NOMO-1 treated with dmso at 0.1 percent for 144 hours (cell line): ENCODE measurements at regions not wholly inside any gene's neighbourhood (a gene's known extent, or its start where the extent isn't known, plus 50 kb on each side); places are given as distances from the start of the nearest gene placed in this dataset.

Experiments
- DNase-seq: peaks from one replicate; lab custom pipeline; 2025; ENCODE audit not compliant: unreplicated experiment; lab: John Stamatoyannopoulos, UW

DNA sequence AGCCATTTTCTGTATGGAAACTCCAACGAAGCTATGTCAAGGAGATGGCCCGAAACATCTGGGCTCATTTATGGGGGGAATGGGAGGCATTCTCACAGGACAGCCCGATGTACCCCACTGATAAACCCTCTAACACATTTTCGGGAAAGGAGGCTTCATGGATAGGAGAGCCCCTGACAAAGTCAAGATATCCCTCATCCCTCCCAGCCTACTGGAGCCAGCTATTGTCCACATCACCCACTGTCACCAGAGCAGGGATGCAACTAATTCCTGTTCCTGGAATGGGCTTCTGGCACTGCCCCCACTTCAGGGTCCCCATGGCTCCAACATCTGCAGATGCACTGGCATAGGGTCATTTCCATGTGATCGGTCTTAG, 98.2 kb upstream of the BMPER start:
- no peak for DNase-seq

- DNase-seq = no peak
Observed at GRCh38 chr7:33807779-33808482, 97.4 kb upstream of the BMPER start.

GRCh38 chr7:33809228-33809627, 96.1 kb upstream of the BMPER start:
- DNase-seq = no peak

GRCh38 chr7:33810356-33810755, 95.0 kb upstream of the BMPER start:
- no peak for DNase-seq

DNA sequence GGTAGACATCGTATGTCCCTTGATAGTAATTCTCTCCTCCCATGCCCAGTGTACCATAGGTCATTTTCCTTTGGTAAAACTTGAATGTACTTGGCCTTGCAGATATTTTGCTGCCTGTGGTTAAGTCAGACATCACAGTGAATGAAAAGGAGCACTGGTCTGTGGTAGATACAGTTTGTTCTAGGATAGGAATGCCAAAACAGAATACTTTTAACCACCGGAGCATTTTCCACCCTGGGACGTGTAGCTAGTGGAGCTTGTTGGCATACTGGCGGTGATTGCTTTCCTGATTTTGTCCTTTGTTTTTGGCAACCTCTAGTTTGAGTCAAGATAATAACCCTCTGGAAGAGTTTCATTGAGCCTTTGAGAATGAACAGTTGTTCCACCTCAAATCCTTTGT, 92.0 kb upstream of the BMPER start:
- DNase-seq = no peak

DNA sequence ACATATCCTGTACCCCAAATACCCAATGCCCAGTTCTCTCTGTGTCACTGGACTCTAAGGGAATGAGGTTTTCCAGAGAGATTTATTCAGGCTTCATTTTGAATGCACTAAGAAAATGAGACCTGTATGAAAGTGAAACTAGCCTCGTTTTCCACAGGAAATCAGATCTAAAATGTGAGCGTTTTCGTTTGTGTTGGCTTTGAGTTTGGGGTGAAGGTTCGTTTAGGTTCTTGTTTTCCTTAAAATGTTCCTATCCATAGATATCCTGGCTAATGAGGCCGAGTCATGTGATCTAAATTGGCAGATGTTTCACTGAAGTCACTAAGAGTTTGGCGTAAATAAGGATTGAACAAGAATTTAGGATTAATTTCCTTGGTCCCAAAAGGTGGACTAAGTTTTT, 90.9 kb upstream of the BMPER start:
- DNase-seq = no peak

DNA sequence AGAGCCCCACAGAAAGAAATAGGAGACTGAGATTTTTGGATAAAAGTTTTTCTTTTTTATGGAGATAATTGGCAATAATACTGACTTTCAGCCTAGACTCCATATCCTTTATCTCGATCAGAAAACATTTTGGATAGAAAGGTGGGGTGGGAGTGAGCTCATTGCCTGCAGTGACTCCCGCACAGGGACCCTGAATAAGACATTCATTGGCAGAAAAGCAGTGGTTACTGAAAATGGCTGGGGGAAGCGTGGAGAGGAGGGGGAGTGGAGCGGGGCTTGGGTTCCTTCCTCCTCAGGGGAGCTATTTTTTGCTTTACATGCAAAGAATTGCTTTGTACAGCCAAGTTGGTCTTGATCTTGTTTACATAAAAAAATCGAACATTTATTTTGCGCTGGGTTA, 90.4 kb upstream of the BMPER start:
- no peak for DNase-seq

- no peak for DNase-seq
Observed at GRCh38 chr7:33815336-33815735, 90.0 kb upstream of the BMPER start.

- no peak for DNase-seq
Observed at GRCh38 chr7:33816106-33816505, 89.2 kb upstream of the BMPER start.

- no peak for DNase-seq
Observed at GRCh38 chr7:33819658-33820057, 85.7 kb upstream of the BMPER start.

- DNase-seq = no peak
Observed at GRCh38 chr7:33820206-33820605, 85.1 kb upstream of the BMPER start.

DNA sequence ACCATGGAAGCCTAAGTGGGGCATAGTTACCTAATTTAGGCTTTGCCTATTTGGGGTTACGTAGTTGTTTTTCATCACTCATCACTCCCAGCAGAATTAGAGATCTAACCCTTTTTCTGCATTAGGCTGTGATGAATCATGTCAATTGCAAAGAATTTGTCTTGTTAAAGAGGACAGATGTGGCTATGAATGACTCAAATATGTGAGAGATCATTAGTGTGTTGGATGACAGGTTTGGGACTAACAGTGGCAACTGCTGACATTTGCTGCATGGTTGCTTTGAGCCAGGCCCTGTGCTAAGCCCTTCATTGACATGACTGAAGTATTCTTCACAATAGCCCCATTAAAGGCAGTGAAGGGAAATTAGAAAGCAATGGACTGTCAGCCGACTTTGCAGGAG, 83.4 kb upstream of the BMPER start:
- DNase-seq = no peak

DNA sequence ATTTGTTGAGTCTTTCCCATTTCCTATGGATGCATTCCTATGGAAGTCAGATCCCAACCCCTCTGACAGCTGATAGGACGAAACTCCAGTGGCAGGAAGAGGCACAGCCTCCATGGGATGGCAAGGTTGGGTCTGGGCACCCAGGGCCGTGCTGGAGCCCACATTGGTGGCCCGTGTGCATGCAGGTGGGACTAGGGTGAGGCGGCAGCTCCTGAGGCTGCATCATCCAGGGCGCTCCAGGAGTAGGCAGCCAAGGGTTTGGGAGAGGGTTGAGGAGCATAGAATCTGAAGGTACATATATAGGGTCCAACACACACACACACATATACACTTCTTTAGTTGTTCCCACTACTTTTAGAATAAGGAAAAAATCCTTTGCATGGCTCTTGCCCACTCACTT, 81.4 kb upstream of the BMPER start:
- DNase-seq = no peak

DNA sequence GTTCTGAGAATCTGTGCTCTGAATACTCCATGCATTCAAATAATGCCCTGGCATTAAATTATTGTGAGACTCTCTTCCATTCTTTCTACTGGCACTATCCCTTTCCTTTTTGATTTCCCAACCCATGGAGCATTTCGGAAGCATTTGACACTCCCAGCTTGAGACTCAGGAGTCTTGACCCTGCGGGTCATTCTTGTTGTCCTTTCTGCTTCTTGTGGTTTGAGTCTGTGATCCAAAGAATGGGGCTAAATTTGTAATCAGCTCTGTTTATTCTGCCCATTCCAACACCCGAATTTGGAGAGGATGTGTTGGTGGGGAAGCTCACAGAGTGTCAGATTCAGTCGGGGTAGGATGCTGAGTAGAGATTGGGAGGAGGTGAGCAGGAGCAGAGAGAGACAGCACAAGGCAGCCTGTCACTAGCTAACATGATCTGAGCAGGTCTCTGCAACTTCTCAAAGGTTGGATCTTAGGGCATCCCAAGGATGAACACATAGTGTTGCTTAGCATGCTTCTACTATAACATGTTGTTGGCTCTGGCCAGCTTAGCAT, 80.4 kb upstream of the BMPER start:
- DNase-seq = no peak

GRCh38 chr7:33825644-33826043, 79.7 kb upstream of the BMPER start:
- no peak for DNase-seq

- no peak for DNase-seq
Observed at GRCh38 chr7:33829536-33829935, 75.8 kb upstream of the BMPER start.

- peak; percentile 11 for DNase-seq
Observed at GRCh38 chr7:33831389-33832141, 73.8 kb upstream of the BMPER start.

DNA sequence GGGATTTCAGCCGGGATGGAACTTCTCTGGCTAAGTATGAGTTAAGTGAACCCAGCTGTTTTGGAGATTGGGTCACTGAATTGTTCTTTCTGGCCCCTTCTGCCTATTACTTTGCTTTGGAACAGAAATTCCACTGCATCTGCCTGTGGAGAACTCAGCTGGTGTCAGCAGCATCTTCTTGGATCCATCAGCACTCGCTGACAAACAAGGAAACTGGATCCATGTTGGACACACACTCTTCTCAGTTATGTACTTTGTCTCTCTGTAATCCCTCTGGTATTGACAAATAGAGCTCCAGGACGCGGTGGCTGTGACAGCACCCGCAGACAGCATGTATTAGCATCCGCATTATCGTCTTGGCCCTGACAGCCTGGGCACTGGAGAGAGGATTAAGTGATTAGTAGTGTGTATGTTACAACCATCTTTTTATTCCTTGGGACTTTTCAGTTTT, 73.0 kb upstream of the BMPER start:
- DNase-seq = no peak

DNA sequence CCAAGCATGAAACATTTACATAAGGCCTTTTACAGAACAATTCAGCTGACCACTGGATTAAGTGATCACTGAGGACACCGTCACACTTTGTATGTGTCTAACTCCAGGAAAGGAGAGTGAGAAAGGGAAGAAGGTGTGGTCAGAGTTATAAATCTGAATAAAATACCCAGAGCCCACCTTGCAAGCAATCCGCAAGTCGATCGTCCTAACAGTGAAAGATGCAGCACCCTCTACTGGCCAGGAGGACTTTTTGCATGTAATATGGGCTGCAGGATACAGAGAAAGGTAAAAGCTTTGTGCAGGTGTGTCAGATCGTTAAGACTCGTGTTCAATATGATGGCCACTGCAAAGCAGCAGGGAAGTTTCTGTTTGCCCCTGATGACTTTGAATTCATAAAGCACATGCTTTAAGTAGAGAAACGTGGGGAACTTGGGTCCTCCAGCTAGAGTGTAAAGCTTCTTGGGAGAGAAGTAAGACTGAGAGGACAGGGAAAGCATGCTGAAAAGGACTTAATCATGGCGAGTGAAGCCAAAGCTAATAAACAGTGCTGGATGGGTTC, 68.5 kb upstream of the BMPER start:
- no peak for DNase-seq

DNA sequence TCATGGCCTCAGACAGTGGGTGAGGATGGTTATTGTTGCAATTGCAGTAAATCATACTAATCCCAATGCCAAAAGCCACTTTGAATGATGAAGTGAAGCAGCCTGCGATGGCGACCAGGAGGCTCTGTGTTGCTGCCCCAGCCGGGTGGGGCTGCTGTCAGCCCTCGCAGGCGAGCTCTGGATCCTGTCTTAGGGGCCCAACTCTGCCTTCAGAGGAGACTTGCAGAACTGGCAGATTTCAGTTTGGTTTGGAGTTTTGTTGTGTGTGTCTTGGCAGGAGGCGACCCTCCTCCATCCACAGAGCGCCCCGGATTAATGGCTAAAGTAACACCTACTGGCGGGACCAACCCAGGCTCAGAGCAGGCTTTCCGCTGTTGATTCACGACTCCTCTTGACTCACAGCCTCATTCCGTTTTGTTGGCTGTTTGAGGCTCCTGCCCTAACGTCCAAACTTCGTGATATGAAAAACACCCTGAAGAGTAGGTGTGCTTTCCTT, 67.9 kb upstream of the BMPER start:
- DNase-seq = no peak

DNA sequence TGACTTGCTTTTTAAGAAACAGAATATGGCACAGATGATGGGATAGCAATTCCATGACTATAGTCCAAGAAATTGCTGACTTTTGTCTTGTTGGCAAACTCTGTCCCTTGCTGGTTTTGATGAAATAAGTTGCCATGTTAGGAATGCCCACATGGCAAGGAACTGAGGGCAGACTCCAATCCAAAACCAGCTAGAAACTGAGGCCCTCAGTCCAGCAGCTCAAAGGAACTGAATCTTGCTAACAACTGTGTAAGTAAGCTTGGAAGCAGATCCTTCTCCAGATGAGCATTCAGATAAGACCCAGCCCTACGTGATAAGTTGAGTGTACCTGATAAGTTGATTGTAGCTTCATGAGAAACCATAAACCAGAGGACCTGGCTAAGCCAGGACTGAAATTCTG, 64.3 kb upstream of the BMPER start:
- no peak for DNase-seq

GRCh38 chr7:33841705-33842129, 63.6 kb upstream of the BMPER start:
- DNase-seq = no peak
